Pons (tissue), 1 donor: ENCODE measurements at regions not wholly inside any gene's neighbourhood (a gene's known extent, or its start where the extent isn't known, plus 50 kb on each side); places are given as distances from the start of the nearest gene placed in this dataset.

Source experiments
- DNase-seq: peaks from one replicate; pipeline ENCODE4 v3.0.0-alpha.2; 2016; ENCODE audit warnings: low spot score

- no peak for DNase-seq
These were observed 226.7 kb upstream of the MYOCD start for GRCh38 chr17:12438813-12439586.

- no peak for DNase-seq
These were observed 220.4 kb upstream of the MYOCD start for GRCh38 chr17:12445331-12445730.

DNA sequence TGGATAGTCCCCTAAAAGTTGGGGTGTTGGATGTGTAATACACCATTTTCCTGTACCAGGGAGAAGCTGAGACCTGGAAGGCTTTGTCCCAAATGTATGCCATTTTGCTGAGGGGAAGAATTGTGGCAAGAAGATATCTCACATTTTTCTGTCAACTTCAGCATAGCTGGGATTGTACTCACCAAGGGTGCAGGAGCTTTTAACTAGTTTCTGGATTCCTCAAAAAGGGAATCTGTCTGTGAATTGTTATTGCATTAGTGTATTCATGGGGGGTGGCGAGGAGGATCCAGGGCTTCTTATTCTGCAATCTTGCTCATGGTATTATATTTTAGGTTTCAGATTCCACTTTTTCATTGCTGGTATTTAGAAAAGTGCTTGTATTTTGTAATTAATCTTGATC lies 208.2 kb upstream of the MYOCD start:
- no peak for DNase-seq

GRCh38 chr17:12459736-12460135 lies 206.0 kb upstream of the MYOCD start:
- DNase-seq: no peak

GRCh38 chr17:12463102-12463501 lies 202.6 kb upstream of the MYOCD start:
- DNase-seq: no peak

- DNase-seq: no peak
These were observed 193.2 kb upstream of the MYOCD start for GRCh38 chr17:12472252-12473173.

DNA sequence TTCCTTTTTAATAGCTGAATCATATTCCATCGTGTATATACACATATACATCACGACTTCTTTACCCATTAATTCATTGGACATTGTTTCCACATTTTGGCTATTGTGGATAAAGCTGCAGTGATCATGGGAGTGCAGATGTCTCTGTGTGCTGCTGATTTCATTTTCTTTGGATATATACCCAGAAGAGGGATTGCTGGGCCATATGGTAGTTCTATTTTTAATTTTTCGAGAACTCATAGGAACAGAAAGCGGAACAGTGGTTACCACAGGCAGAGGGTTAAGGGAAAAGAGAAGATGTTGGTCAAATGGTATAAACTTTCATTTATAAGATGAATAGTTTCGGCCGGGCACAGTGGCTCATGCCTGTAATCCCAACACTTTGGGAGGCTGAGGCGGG lies 187.4 kb upstream of the MYOCD start:
- no peak for DNase-seq

DNA sequence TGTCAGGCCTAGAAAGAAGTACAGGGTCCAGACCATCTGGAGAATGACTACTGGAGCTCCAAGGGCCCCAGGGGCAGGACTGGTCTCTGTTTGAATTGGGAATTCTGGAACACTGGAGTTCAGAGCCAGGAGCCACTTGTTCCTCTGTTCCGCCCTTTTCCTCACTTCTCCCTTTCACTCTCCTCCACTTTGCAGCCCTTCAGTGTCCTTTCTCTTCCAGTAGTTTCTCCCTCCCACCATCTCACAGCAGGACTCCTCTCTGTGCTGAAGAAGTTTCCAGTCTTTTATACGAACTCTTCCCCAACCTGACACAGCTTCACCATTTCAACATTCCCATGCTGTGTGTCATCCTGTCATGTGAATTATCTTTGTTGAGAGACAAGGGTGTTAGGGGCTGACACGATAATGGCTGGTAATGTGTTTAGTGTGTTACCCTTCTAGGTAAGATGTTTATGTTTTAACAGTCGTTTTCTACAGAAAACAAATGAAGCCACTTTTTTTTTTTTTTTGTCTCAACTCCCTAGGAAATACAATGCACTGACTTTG lies 180.3 kb upstream of the MYOCD start:
- DNase-seq: no peak

DNA sequence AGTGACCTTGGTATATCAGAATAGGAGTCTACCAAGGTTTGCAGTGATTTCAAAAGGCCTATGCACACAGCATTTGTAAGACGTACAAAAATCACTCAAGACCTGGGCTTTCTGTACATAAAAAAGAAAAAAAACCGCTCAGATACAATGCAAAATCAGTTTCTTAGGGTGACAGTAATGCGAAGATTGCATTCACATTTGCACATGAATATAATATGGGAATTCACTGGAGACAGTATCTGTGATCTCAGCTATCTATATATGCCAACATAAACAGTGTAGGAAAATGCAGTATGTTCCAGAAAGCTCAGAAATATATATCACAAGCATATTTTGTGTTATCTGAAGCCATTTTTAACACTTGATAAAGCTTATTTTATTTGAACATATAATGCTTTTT lies 176.4 kb upstream of the MYOCD start:
- no peak for DNase-seq

DNA sequence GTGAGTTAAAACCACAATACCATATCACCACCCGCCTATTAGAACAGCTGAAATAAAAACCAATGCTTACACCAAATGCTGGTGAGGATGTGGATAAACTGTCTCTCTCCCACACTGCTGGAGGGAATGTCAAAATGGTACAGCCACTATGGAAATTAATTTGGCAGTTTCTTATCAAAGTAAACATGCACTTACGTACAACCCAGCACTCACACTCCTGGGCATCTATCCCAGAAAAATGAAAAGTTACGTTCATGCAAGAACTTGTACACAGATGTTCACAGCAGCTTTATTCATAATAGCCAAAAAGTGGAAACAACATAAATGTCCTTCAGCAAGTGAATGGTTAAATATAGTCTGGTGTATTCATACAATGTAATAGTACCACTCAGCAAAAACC lies 173.2 kb upstream of the MYOCD start:
- DNase-seq: no peak

GRCh38 chr17:12505866-12506265 lies 159.8 kb upstream of the MYOCD start:
- no peak for DNase-seq

DNA sequence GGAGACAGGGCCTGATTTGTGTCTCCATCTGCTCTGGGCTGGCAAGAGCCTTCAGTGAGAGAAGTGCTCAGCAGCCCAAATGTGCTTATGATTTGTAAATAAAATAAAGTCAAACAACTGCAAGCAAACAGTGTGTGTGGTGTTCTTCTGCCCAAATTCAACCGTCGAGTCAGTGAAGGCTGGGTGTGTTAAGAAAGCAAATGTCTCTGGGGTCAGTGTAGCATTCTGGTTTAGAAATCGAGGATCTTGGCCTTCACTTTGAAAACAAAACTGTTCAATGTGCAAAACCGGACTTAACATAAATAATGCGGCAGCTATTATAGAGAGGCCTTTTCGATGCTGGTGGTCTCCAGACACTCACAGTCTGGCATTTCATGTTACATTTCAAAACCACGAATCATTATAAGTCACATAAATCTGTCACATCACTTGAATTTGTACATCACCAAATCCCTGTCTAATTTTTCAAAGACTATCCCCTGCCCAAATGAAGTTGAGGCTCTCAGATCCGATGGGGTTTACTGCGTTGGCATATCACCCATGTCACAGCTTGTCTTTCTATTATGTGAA lies 158.6 kb upstream of the MYOCD start:
- DNase-seq: peak; percentile 6

DNA sequence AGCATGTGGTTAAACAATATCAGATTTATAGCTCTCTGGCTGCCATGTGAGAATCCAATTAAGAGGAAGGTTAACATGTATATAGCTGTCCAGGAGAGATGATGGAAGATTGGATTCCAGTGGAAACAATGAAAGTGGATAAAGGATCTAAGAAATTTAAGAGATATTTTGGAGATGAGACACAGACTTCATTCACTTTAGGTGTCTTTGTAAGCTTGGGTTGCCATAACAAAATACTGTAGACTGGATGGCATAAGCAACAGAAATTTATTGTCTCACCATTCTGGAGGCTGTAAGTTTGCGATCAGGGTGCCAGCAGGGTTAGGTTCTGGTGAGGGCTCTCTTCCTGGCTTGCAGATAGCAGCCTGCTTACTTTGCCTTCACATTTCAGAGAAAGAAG lies 155.9 kb upstream of the MYOCD start:
- DNase-seq: no peak

DNA sequence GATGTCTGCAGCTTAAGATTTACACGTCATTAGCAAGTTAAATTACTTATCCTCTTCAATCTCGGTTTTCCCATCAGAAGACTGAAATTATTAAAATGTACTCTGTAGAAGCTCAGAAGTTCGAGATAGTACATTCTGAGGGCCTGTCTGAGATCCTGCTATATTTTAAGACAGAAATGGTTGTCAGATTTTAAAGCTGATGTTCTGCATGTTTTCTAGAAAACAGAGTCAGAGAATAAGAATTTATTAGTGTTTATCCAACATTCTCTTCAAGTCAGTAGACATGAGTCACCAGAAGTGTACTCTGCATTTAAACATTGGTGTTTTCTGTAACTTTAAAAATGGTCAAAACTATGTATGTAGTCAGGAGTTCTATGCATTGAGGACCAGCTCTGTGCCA lies 155.2 kb upstream of the MYOCD start:
- DNase-seq: no peak

DNA sequence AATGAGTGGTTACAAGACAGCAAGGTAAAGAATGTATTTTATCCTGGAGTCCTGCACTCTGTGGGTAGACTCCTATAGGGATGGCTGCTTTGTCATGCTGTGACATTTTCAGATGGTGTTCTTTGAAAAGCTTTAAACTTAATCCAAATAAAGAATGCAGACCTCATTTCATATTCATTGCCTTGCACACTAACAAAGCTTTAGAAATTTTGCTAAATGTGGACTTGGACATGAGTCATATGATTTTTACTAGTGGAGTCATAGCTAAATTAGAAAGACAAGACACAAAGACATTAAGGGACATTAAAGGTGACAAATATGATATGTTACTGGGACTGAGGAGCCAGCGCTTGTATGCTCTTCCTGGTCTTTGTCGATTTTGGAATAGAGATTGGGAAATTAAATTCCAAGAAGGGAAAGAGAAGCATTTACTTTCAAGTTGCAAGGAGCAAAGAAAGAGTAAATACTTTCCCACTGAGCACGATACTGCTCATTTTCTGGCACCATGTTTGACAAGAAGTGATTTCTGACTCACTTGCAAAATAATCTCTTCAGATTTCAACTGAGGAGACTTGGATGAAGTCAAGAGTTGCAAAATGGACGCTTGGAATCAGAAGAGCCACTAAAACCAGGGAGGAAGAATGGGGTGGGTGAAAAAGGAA lies 152.9 kb upstream of the MYOCD start:
- DNase-seq: no peak

DNA sequence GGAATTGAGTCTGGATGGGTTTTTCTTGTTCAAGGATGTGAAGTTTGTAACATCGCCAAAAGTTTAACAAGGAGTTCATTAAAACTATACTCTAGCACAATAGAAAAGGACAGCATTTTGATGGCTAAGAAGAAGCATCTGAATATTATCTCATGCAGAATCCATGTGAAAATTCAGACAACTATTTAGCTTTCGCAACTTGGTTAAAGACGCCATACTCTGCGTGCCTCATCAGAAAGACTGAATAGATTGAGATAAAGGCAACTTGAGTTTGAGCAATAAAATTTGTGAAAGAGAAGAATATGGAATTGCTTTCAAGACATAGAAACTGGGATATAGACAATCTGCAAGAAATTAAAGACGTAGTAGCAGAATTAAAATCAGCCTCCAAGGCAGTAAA lies 151.1 kb upstream of the MYOCD start:
- DNase-seq: no peak

DNA sequence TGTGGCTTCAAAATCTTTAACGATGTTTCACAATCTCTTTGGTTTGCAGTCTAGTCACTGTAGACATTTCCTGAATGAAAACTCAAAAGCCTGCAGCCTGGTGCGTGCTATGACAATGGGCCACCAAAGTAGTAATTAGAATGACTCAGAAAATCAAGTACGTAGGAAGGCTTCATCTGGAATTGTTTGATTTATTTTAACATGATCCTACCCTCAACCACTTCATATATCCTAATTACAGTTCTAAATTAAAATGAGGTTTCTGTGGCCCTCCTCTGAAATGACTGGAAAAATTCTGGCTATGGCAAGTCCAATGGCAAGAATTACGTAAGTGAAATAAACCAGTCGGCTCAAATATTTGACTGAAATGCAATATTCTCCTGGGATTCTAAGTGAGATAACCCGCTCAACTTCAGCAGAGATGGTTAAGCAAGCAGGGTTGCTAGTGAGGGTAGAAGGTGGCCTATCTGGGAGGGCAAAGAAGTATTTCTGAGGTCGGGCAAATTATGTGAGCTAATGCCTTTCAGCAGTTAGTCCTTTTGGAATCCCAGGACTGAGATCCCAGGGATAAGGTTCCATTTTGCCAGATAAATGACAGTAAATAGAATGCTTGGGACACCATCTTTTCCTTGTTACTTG lies 145.6 kb upstream of the MYOCD start:
- DNase-seq: no peak

DNA sequence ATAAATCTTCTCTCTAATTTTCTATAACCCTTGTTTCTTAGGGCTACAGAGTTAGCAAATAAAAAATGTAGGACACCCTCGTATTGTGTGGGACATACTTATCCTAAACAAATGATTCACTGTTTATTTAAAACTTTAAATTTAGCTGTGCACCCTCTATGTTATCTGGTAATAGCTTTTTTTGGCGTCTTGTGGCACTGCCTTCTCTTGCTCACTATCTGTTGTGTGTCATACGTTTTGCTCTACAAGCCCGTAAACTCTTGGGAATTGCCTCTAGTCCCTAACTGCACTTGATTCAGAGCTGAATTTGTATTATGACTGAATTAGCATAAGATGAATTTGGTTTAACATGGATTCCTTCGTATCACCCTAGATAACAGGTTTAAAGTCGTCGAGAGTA lies 144.3 kb upstream of the MYOCD start:
- DNase-seq: no peak

DNA sequence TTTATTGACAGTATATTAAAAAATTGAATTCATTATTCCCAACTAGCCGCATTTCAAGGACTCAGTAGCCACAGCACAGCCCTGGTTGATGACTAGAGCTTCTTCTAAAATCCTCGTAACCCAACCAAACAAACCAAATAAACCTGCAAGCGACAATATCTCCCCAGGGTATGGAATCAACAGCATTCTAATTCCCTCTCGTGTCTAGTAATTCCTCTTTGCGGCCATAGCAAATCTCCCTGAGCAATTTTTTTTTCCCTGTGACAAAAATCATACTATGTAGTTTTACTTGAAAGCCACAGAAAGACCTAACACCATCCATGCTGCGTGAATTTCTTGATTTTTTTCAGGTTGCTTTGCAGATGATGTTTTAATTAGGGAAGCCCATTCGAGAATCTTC lies 143.4 kb upstream of the MYOCD start:
- DNase-seq: no peak

GRCh38 chr17:12522743-12523183 lies 142.9 kb upstream of the MYOCD start:
- no peak for DNase-seq

- no peak for DNase-seq
These were observed 142.4 kb upstream of the MYOCD start for GRCh38 chr17:12523244-12523643.

GRCh38 chr17:12528036-12528435 lies 137.7 kb upstream of the MYOCD start:
- no peak for DNase-seq
